ENCODE measurements at regions not wholly inside any gene's neighbourhood (a gene's known extent, or its start where the extent isn't known, plus 50 kb on each side); places are given as distances from the start of the nearest gene placed in this dataset.
"Not testable (repeated sequence)": the region's sequence is repeated elsewhere in the genome, so short reads cannot be mapped to it uniquely, and the experiment has no call there.

DNA sequence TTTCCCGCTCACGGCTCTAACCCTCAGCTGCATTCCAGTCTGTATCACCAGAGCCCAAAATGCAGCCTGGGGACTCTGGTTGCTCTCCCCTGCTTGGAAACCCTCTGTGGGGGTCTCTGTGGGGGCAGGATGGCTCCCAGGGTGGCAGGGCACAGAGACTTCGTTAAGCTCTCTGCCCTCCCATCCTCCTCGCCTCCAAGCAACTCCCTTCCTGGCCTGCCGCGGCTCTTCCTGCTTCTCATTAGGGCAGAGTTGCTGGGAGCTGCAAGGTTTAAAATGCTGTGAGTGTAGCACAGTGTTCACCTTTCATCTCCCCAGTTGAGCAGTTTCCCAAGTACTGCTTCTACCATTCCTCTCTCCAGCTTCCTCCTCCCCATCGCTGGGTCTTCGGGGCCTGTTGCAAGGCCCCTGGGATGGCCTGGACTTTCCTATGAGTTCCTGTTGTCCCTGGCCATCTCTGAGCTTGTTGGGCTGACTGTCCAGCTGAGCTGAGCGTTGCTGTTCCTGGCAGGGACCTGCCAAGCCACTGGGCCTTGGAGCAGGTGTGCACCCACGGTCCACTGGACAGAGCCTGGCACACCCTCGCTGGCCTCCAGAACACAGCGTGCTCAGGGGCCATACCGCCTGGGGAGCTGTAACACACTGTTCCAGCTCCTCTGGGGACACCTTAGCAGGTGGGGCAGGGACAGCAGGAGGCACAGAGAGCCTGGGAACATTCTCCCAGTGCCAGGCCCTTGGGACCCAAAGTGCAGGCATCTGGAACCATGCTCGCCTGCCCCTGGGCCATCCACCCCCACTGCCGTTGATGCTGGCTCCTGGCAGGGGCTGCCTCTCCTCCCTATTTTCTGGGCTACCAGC is 188.4 kb downstream of the C9orf50 start:
- ATAC-seq, result peak in 2 of 4 donors; percentile 2 to 3
- no peak for DNase-seq

DNA sequence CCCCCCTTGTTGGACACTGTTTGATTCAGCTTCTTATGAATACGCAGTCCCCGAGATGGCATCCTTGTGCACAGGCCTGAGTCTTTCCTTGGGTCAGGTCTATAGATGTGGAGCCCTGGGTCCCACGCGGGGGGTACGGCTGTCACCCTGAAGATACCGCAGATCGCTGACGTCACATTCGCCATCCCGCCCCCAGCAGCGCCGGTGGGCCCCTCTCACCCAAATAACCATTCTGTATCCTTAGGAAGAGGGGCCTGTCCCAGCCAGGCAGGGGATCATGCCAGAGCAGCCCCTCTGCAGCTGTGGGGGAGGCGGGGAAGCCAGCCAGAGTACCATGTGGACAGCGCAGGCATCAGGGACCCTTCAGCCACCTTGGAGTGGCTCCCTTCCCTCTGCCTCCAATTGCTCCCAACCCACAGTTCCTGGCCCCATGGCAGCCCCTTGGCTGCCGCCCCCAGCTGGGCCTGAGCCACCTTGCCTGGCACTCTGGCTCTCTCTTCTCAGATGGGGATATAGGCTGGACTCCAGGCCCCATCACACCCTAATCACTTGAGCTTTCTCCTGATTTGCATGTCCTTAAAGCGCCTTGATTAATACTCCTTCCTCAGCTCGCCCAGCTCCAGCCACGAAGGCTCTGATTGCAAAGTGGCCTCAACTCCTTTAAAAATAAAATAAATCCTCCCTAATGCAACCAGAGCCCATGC is 189.8 kb downstream of the C9orf50 start:
- Histone ChIP-seq H3K27ac (no peak overlapping the region), H3K36me3 (no peaks in the 10 kb centered on the region), H3K4me1 (no peaks in the 10 kb centered on the region), H3K27me3 (no peaks in the 10 kb centered on the region), H3K4me3 (no peak overlapping the region), H3K9me3 (no peaks in the 10 kb centered on the region)
- WGBS (ENCODE audit: insufficient coverage, low coverage, low lambda C conversion rate, missing lambda C conversion rate), result 70% methylated on average over 13 of the region's 18 CpGs
- DNase-seq, result no peak
- intact Hi-C loops (cut with DNase I), result no loop called here
- TF ChIP-seq, protein P1, sequence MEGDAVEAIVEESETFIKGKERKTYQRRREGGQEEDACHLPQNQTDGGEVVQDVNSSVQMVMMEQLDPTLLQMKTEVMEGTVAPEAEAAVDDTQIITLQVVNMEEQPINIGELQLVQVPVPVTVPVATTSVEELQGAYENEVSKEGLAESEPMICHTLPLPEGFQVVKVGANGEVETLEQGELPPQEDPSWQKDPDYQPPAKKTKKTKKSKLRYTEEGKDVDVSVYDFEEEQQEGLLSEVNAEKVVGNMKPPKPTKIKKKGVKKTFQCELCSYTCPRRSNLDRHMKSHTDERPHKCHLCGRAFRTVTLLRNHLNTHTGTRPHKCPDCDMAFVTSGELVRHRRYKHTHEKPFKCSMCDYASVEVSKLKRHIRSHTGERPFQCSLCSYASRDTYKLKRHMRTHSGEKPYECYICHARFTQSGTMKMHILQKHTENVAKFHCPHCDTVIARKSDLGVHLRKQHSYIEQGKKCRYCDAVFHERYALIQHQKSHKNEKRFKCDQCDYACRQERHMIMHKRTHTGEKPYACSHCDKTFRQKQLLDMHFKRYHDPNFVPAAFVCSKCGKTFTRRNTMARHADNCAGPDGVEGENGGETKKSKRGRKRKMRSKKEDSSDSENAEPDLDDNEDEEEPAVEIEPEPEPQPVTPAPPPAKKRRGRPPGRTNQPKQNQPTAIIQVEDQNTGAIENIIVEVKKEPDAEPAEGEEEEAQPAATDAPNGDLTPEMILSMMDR (IDR thresholded peaks at IDR 0.05), result no peak
- no peak for TF ChIP-seq POLR2A (IDR thresholded peaks at IDR 0.05)
- no peak for ATAC-seq

More for the DNA sequence above, 188.4 kb downstream of the C9orf50 start:
- Histone ChIP-seq H3K9me3 (no peaks in the 10 kb centered on the region), H3K4me1 (peaks cover 0 to 8% (median 2%) of the 10 kb centered on the region in 4 donors), H3K36me3 (no peaks in the 10 kb centered on the region), H3K27ac (no peak overlapping the region), H3K4me3 (no peak overlapping the region), H3K27me3 (no peaks in the 10 kb centered on the region)
- intact Hi-C loops (cut with DNase I), result no loop called here
- TF ChIP-seq, protein P1 (IDR thresholded peaks at IDR 0.05), result no peak
- no peak for TF ChIP-seq POLR2A (IDR thresholded peaks at IDR 0.05)
- WGBS (ENCODE audit: insufficient coverage, low coverage, low lambda C conversion rate, missing lambda C conversion rate), result 54% methylated on average over 13 of the region's 15 CpGs

DNA sequence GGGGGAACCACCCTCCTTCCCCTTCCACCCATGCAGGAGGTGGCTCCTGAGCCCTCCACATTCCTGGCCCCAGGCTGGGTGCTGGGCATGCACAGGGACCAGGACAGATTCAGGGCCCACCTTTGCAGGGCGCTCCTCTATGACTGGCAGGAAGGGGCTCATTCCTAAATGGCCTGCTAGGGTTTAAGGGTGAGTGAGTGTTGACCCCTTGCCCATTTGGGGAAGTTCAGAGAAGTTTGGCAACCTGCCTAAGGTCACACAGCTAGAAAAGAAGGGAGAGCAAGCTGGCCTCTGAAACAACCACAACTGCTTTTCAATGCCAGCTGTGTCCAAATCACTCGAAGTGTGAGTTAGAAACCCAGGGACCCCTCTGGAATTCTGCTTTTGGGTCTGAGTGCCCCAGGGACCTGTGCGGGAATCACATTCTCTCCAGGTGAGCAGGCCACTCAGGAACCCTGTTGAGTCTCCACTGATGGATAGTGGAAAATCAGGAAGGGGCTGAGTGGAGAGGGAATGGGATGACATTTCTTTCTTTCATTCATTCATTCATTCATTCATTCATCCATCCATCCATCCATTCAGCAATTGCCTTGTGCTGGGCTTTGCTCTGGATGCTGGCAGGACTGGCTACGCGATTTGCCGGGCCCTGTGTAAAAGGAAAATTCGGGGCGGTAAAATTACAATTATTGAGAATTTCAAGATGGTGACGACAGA is 191.9 kb downstream of the C9orf50 start:
- H3K27me3 ChIP-seq, result no peaks in the 10 kb centered on the region
- H3K27ac ChIP-seq, result no peak overlapping the region
- ATAC-seq (no peak), DNase-seq (no peak)
- no peak overlapping the region for H3K4me3 ChIP-seq
- no peaks in the 10 kb centered on the region for H3K9me3 ChIP-seq
- H3K36me3 ChIP-seq, result no peaks in the 10 kb centered on the region
- no peaks in the 10 kb centered on the region for H3K4me1 ChIP-seq
- TF ChIP-seq, protein P1 (IDR thresholded peaks at IDR 0.05), result no peak
- TF ChIP-seq POLR2A (IDR thresholded peaks at IDR 0.05), result no peak
- intact Hi-C loops (cut with DNase I), result no loop called here
- 67% methylated on average over 9 of the region's 9 CpGs for WGBS (ENCODE audit: insufficient coverage, low coverage, low lambda C conversion rate, missing lambda C conversion rate)

DNA sequence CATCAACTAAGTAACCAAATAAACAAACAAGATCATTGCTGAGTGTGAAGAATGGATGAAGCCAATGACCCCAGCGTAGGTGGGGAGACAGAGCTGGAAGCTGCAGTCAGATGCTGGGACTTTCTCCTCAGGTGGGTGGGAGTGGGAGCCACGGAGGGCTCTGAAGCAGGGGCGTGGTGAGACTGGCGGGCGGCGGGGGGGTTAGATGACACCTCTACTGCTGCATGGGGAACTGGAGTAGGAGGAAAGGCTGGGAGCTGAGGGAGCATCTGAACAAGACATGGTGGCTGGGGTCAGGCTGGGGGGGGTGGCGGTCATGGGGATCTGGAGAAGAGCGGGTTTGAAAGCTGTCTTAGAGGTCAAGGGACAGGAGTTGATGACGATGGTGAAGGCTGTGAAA is 193.8 kb downstream of the C9orf50 start:
- H3K4me1 ChIP-seq, result no peaks in the 10 kb centered on the region
- WGBS (ENCODE audit: insufficient coverage, low coverage, low lambda C conversion rate, missing lambda C conversion rate), result 63% methylated on average over 9 of the region's 9 CpGs
- ATAC-seq (no peak), DNase-seq (no peak)
- H3K4me3 ChIP-seq, result no peak overlapping the region
- no peaks in the 10 kb centered on the region for H3K27me3 ChIP-seq
- intact Hi-C loops (cut with DNase I), result no loop called here
- no peaks in the 10 kb centered on the region for H3K9me3 ChIP-seq
- TF ChIP-seq, protein P1 (IDR thresholded peaks at IDR 0.05), result no peak
- TF ChIP-seq POLR2A (IDR thresholded peaks at IDR 0.05), result no peak
- H3K36me3 ChIP-seq, result no peaks in the 10 kb centered on the region
- no peak overlapping the region for H3K27ac ChIP-seq

DNA sequence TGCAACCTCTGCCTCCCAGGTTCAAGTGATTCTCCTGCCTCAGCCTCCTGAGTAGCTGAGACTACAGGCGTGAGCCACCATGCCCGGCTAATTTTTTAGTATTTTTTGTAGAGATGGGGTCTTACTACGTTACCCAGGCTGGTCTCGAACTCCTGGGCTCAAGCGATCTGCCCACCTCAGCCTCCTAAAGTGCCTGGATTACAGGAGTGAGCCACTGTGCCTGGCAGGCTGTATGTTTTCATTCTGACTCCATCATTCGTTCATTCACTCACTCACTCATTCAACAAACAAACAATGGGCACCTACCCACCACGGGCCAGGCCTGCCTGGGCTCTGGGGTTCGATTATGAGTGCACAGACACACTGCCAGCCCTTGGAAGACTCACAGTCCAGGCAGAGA is 197.1 kb downstream of the C9orf50 start:
- DNase-seq; ATAC-seq; intact Hi-C loops (cut with DNase I); H3K27ac ChIP-seq; H3K9me3 ChIP-seq; H3K4me3 ChIP-seq; H3K27me3 ChIP-seq; H3K36me3 ChIP-seq; H3K4me1 ChIP-seq: not testable (repeated sequence)
- 82% methylated on average over 8 of the region's 8 CpGs for WGBS (ENCODE audit: insufficient coverage, low coverage, low lambda C conversion rate, missing lambda C conversion rate)
